Astrocyte (in vitro differentiated cells and primary cell): ENCODE measurements at regions not wholly inside any gene's neighbourhood (a gene's known extent, or its start where the extent isn't known, plus 50 kb on each side); places are given as distances from the start of the nearest gene placed in this dataset.

Experiments
- DNase-seq: peaks from one replicate; pipeline ENCODE4 v3.0.0-alpha.2; 2010; ENCODE audit warnings: low read depth
- FAIRE-seq: peaks from 2 replicates; lab custom pipeline; 2011; peaks lifted over from hg19 to GRCh38; lab: Jason Lieb, UNC
- H2AFZ ChIP-seq: 2 replicates; pipeline ENCODE4 v1.6.0; 2012; ENCODE audit warnings: low read depth, low read length, inconsistent platforms
- H3K27ac ChIP-seq: 2 replicates; pipeline ENCODE4 v1.5.1; 2011; ENCODE audit warnings: low read depth, low read length, inconsistent platforms
- H3K27me3 ChIP-seq: 2 replicates; pipeline ENCODE4 v1.6.0; 2011; ENCODE audit warnings: low read length, inconsistent platforms; ENCODE audit not compliant: insufficient read depth
- H3K36me3 ChIP-seq: 2 replicates; pipeline ENCODE4 v1.5.1; 2011; ENCODE audit warnings: low read length, inconsistent platforms; ENCODE audit not compliant: insufficient read depth
- H3K4me1 ChIP-seq: 2 replicates; pipeline ENCODE4 v1.5.1; 2011; ENCODE audit warnings: low read length, inconsistent platforms; ENCODE audit not compliant: insufficient read depth
- H3K4me2 ChIP-seq: 2 replicates; pipeline ENCODE4 v1.6.0; 2012; ENCODE audit warnings: low read length, inconsistent platforms
- H3K4me3 ChIP-seq: 2 replicates; pipeline ENCODE4 v1.5.1; 2011; ENCODE audit warnings: low read depth, mild to moderate bottlenecking, low read length, inconsistent platforms; ENCODE audit not compliant: insufficient read depth
- H3K79me2 ChIP-seq: 2 replicates; pipeline ENCODE4 v1.6.0; 2012; ENCODE audit warnings: mild to moderate bottlenecking, low read length, inconsistent platforms; ENCODE audit not compliant: insufficient read depth
- H3K9ac ChIP-seq: 2 replicates; pipeline ENCODE4 v1.6.0; 2012; ENCODE audit warnings: mild to moderate bottlenecking, low read length, inconsistent platforms
- H3K9me3 ChIP-seq: 2 replicates; pipeline ENCODE4 v1.5.1; 2012; ENCODE audit warnings: low read depth, mild to moderate bottlenecking, low read length, inconsistent platforms; ENCODE audit not compliant: insufficient read depth
- H4K20me1 ChIP-seq: 2 replicates; pipeline ENCODE4 v1.6.0; 2012; ENCODE audit warnings: low read length, inconsistent platforms; ENCODE audit not compliant: insufficient read depth
- H3K27ac Mint-ChIP-seq: one replicate; pipeline ENCODE4 v1.8.0; 2021; ENCODE audit warnings: mild to moderate bottlenecking, mixed read lengths; ENCODE audit not compliant: unreplicated experiment
- H3K27me3 Mint-ChIP-seq: one replicate; pipeline ENCODE4 v1.8.0; 2021; ENCODE audit warnings: low read depth, mixed read lengths; ENCODE audit not compliant: unreplicated experiment
- H3K36me3 Mint-ChIP-seq: one replicate; pipeline ENCODE4 v1.8.0; 2021; ENCODE audit warnings: low read depth, mixed read lengths; ENCODE audit not compliant: unreplicated experiment
- H3K4me1 Mint-ChIP-seq: one replicate; pipeline ENCODE4 v1.8.0; 2021; ENCODE audit warnings: low read depth, mixed read lengths; ENCODE audit not compliant: unreplicated experiment
- H3K4me3 Mint-ChIP-seq: one replicate; pipeline ENCODE4 v1.8.0; 2021; ENCODE audit warnings: mild to moderate bottlenecking, moderate library complexity, mixed read lengths; ENCODE audit not compliant: unreplicated experiment
- H3K9me3 Mint-ChIP-seq: one replicate; pipeline ENCODE4 v1.8.0; 2021; ENCODE audit warnings: mild to moderate bottlenecking, mixed read lengths; ENCODE audit not compliant: unreplicated experiment
- EZH2 ChIP-seq: IDR thresholded peaks from 2 replicates; pipeline ENCODE4 v1.6.1; 2012; ENCODE audit warnings: mild to moderate bottlenecking, low read length, inconsistent platforms; ENCODE audit not compliant: insufficient read depth
- TF ChIP-seq, protein P1 (sequence below): IDR thresholded peaks from 2 replicates; pipeline ENCODE4 v1.5.1; 2011; ENCODE audit warnings: low read depth, mild to moderate bottlenecking, inconsistent platforms, low read length, moderate library complexity; ENCODE audit not compliant: insufficient read depth

DNA sequence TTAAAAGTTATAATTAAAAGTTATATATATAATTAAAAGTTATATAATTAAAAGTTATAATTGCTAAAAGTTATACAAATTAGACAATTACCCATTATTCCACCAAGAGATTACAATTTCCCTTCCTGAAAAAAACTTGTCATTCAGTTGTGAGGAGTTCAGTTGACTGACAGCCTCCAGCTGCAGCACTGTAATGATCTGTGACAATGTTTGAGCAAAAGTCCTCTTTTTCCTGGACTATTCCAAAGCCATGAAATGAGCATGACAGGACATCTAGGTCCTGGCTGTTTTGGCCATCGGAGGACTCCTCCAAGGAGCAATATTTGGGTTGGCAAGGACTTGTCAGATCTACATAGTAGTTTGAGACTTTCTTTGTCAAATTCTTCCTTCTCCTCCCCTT lies 258.7 kb upstream of the EDNRB start:
- Mint-ChIP-seq H3K27ac (no peak overlapping the region), H3K27me3 (no peaks in the 10 kb centered on the region), H3K9me3 (no peaks in the 10 kb centered on the region), H3K36me3 (no peaks in the 10 kb centered on the region), H3K4me3 (no peak overlapping the region), H3K4me1 (no peaks in the 10 kb centered on the region)
- Histone ChIP-seq H3K4me2 (no peak overlapping the region), H3K4me3 (no peak overlapping the region), H4K20me1 (no peaks in the 10 kb centered on the region), H3K79me2 (no peaks in the 10 kb centered on the region), H2AFZ (no peak overlapping the region), H3K9me3 (no peaks in the 10 kb centered on the region), H3K27ac (no peak overlapping the region), H3K9ac (no peak overlapping the region), H3K36me3 (no peaks in the 10 kb centered on the region), H3K27me3 (no peaks in the 10 kb centered on the region), H3K4me1 (no peaks in the 10 kb centered on the region)
- DNase-seq (no peak), FAIRE-seq (no peak)
- TF ChIP-seq, protein P1, sequence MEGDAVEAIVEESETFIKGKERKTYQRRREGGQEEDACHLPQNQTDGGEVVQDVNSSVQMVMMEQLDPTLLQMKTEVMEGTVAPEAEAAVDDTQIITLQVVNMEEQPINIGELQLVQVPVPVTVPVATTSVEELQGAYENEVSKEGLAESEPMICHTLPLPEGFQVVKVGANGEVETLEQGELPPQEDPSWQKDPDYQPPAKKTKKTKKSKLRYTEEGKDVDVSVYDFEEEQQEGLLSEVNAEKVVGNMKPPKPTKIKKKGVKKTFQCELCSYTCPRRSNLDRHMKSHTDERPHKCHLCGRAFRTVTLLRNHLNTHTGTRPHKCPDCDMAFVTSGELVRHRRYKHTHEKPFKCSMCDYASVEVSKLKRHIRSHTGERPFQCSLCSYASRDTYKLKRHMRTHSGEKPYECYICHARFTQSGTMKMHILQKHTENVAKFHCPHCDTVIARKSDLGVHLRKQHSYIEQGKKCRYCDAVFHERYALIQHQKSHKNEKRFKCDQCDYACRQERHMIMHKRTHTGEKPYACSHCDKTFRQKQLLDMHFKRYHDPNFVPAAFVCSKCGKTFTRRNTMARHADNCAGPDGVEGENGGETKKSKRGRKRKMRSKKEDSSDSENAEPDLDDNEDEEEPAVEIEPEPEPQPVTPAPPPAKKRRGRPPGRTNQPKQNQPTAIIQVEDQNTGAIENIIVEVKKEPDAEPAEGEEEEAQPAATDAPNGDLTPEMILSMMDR = no peak
- TF ChIP-seq EZH2 = no peak

DNA sequence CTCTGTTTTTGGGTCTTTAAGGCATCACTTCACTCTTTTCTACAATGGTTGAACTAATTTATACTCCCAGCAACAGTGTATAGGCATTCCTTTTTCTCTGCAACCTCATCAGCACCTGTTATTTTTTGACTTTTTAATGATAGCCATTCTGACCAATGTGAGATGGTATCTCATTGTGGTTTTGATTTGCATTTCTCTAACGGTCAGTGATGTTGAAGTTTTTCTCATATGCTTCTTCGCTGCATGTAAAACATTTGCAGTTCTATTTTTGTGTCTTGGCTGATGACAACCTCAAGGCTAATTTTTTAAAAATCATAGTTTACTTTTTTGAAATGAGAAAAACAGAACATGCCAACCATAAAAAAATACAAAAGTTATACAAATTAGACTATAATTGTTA lies 258.2 kb upstream of the EDNRB start:
- Histone ChIP-seq H4K20me1 (no peaks in the 10 kb centered on the region), H3K36me3 (no peaks in the 10 kb centered on the region), H3K4me2 (no peak overlapping the region), H3K27me3 (no peaks in the 10 kb centered on the region), H3K4me3 (no peak overlapping the region), H3K4me1 (no peaks in the 10 kb centered on the region), H3K9me3 (no peaks in the 10 kb centered on the region), H3K79me2 (no peaks in the 10 kb centered on the region), H3K9ac (no peak overlapping the region), H3K27ac (no peak overlapping the region), H2AFZ (no peak overlapping the region)
- H3K4me3 Mint-ChIP-seq = no peak overlapping the region
- FAIRE-seq = no peak
- no peaks in the 10 kb centered on the region for H3K9me3 Mint-ChIP-seq
- no peaks in the 10 kb centered on the region for H3K27me3 Mint-ChIP-seq
- no peak for TF ChIP-seq EZH2
- TF ChIP-seq, protein P1 = no peak
- no peaks in the 10 kb centered on the region for H3K4me1 Mint-ChIP-seq
- no peak overlapping the region for H3K27ac Mint-ChIP-seq
- DNase-seq = no peak
- no peaks in the 10 kb centered on the region for H3K36me3 Mint-ChIP-seq

DNA sequence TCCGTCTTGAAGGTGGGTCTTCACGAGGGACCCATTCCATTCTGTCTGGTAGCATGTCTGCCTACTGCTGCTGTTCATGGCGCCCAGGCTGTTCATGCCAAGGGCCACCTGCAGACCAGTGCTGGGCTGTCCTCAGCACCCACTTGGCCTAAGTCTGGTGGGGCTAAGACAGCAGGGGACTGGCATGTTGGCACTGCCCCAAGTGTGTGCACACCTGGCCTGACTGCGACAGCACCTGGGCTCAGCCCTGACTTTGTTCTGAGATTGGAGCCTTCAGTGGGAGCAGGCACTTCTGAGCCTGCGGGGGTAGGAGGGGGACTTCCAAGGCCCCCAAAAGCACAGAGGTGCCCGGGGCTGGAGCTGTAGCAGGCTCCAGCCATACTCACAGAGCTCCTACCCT lies 250.8 kb upstream of the EDNRB start:
- no peaks in the 10 kb centered on the region for H3K36me3 ChIP-seq
- Mint-ChIP-seq H3K36me3 (no peaks in the 10 kb centered on the region), H3K9me3 (no peaks in the 10 kb centered on the region), H3K27me3 (no peaks in the 10 kb centered on the region), H3K27ac (no peak overlapping the region), H3K4me1 (no peaks in the 10 kb centered on the region), H3K4me3 (no peak overlapping the region)
- H3K9me3 ChIP-seq = peaks cover 4% of the 10 kb centered on the region
- DNase-seq (no peak), FAIRE-seq (no peak)
- H2AFZ ChIP-seq = no peak overlapping the region
- H3K79me2 ChIP-seq = no peaks in the 10 kb centered on the region
- no peak overlapping the region for H3K9ac ChIP-seq
- no peak overlapping the region for H3K4me3 ChIP-seq
- no peaks in the 10 kb centered on the region for H3K4me1 ChIP-seq
- no peak overlapping the region for H3K27ac ChIP-seq
- no peak overlapping the region for H3K4me2 ChIP-seq
- no peaks in the 10 kb centered on the region for H3K27me3 ChIP-seq
- TF ChIP-seq, protein P1 = no peak
- no peak for TF ChIP-seq EZH2
- H4K20me1 ChIP-seq = no peaks in the 10 kb centered on the region
